HepG2 (cell line): ENCODE measurements at regions not wholly inside any gene's neighbourhood (a gene's known extent, or its start where the extent isn't known, plus 50 kb on each side); places are given as distances from the start of the nearest gene placed in this dataset.

Experiments used
- ATAC-seq: fragments of 200-7000 bp; cut with Tn5 transposase; 3 replicates; pipeline ENCODE4 v1.9.1; 2020; ENCODE audit warnings: mild to moderate bottlenecking, moderate library complexity
- BruUV-seq: library from RNA; stranded (reverse); fragments of 400-500 nt; replicated peaks from 2 replicates; lab custom pipeline; 2021; lab: Mats Ljungman, UMichigan
- CTCF ChIA-PET: fragments of 300-600 bp; formaldehyde crosslinking; extraction: SDS; loops from one replicate; lab custom pipeline; 2021; ENCODE audit warnings: low total read pairs, inconsistent platforms, low intra/inter-chr PET ratio; lab: Yijun Ruan, JAX
- POLR2A ChIA-PET: fragments of 350-600 bp; sonication (Branson Sonifier 250); formaldehyde crosslinking; loops from one replicate; lab custom pipeline; 2020; ENCODE audit warnings: antibody characterized with exemption, inconsistent platforms; lab: Yijun Ruan, JAX
- DNase-seq: peaks from one replicate; pipeline ENCODE4 v3.0.0-alpha.2; 2015; ENCODE audit warnings: low spot score
- FAIRE-seq: peaks from 3 replicates; lab custom pipeline; 2011; peaks lifted over from hg19 to GRCh38; lab: Jason Lieb, UNC
- H2AFZ ChIP-seq: one replicate; pipeline ENCODE4 v1.6.1; 2011; ENCODE audit warnings: low read length, inconsistent platforms
- H3K27ac ChIP-seq: fragments of 300-600 bp; 3 replicates; pipeline ENCODE4 v1.8.0; 2011; ENCODE audit warnings: mixed run types, mild to moderate bottlenecking, mixed read lengths, low read length, inconsistent platforms; ENCODE audit not compliant: insufficient read depth; ENCODE audit errors: extremely low read length
- H3K27me3 ChIP-seq, 2 experiments: fragments of 200-600 bp in 1 of 2; 2 replicates in 1 of 2; 3 replicates in 1 of 2; pipeline versions ENCODE4 v1.6.0 to v1.8.0; 2011; ENCODE audit warnings: low read length in 2 of 2, mild to moderate bottlenecking in 2 of 2, moderate library complexity in 2 of 2, inconsistent platforms in 1 of 2; ENCODE audit not compliant: insufficient read depth in 2 of 2, control insufficient read depth in 1 of 2
- H3K36me3 ChIP-seq, 2 experiments: fragments of 200-600 bp in 1 of 2; replicated peaks in 1 of 2; 2 replicates in 1 of 2; 3 replicates in 1 of 2; pipeline versions ENCODE4 v1.5.1 to v1.8.0; 2011; ENCODE audit warnings: low read length in 2 of 2, inconsistent platforms in 1 of 2; ENCODE audit not compliant: insufficient read depth in 2 of 2, control insufficient read depth in 1 of 2
- H3K4me1 ChIP-seq: 2 replicates; pipeline ENCODE4 v1.5.1; 2012; ENCODE audit warnings: low read length, inconsistent platforms; ENCODE audit not compliant: insufficient read depth
- H3K4me2 ChIP-seq: 2 replicates; pipeline ENCODE4 v1.6.0; 2011; ENCODE audit warnings: low read depth, low read length, inconsistent platforms
- H3K4me3 ChIP-seq, 3 experiments: fragments of 200-600 bp in 1 of 3; sonication (generic), shearing (Covaris generic) in 1 of 3; replicated peaks in 1 of 3; 2 replicates each; pipeline ENCODE4 v1.5.1; 2011 to 2016; ENCODE audit warnings: low read length in 3 of 3, inconsistent platforms in 2 of 3, low read depth in 2 of 3, mild to moderate bottlenecking in 2 of 3, control low read depth in 1 of 3, mixed read lengths in 1 of 3; ENCODE audit not compliant: insufficient read depth in 1 of 3
- H3K79me2 ChIP-seq: one replicate; pipeline ENCODE4 v1.6.1; 2011; ENCODE audit warnings: low read length, inconsistent platforms; ENCODE audit not compliant: insufficient read depth
- H3K9ac ChIP-seq: 2 replicates; pipeline ENCODE4 v1.6.0; 2011; ENCODE audit warnings: mild to moderate bottlenecking, low read depth, low read length, inconsistent platforms; ENCODE audit not compliant: insufficient read depth
- H3K9me3 ChIP-seq: 2 replicates; pipeline ENCODE4 v1.5.1; 2012; ENCODE audit warnings: mild to moderate bottlenecking, low read length
- H4K20me1 ChIP-seq: 2 replicates; pipeline ENCODE4 v1.6.0; 2011; ENCODE audit warnings: inconsistent platforms, mild to moderate bottlenecking, low read length, moderate library complexity; ENCODE audit not compliant: insufficient read depth
- MED13 ChIP-seq: sonication (generic); formaldehyde crosslinking; IDR thresholded peaks from 2 replicates; pipeline ENCODE4 v1.5.0; 2020; ENCODE audit warnings: missing genetic modification reagents
- NCOA2 ChIP-seq: sonication (generic); formaldehyde crosslinking; IDR thresholded peaks from 2 replicates; pipeline ENCODE4 v1.8.0; 2022; ENCODE audit warnings: inconsistent platforms
- POLR2G ChIP-seq: fragments of 200-400 bp; formaldehyde crosslinking; IDR thresholded peaks from 2 replicates; pipeline ENCODE4 v1.6.1; 2018; ENCODE audit warnings: mild to moderate bottlenecking, low read depth, low read length, moderate library complexity
- RFX5 ChIP-seq: IDR thresholded peaks from 2 replicates; pipeline ENCODE4 v1.6.1; 2011; ENCODE audit warnings: low read depth, low read length, improper control_type of control experiment
- ZIK1 ChIP-seq: sonication (generic); formaldehyde crosslinking; IDR thresholded peaks from 2 replicates; pipeline ENCODE4 v1.5.0; 2020; ENCODE audit warnings: mild to moderate bottlenecking, low read depth, missing genetic modification reagents, borderline replicate concordance
- ZNF121 ChIP-seq: sonication (generic); formaldehyde crosslinking; IDR thresholded peaks from 2 replicates; pipeline ENCODE4 v1.5.0; 2020; ENCODE audit warnings: mild to moderate bottlenecking, missing genetic modification reagents
- ZNF782 ChIP-seq: sonication (generic); formaldehyde crosslinking; IDR thresholded peaks from 2 replicates; pipeline ENCODE4 v1.4.0; 2020; ENCODE audit warnings: missing genetic modification reagents, mild to moderate bottlenecking, borderline replicate concordance
- WGBS: methylation state at CpG from one replicate; pipeline ENCODE4 v1.1.6; 2017; ENCODE audit warnings: low lambda C conversion rate; 5-methylcytosine and 5-hydroxymethylcytosine counted together
- in situ Hi-C: cut with HindIII; loops from 2 replicates; pipeline ENCODE4 v1.10.0; 2017; ENCODE audit warnings: low pct_unique_long_range_greater_than_20kb; ENCODE audit not compliant: extremely low pct_ligation_motif_present
- intact Hi-C: fragments of 100-400 bp; cut with micrococcal nuclease; formaldehyde crosslinking; loops from one replicate; pipeline ENCODE4 v1.10.0; 2022; ENCODE audit not compliant: unreplicated experiment
- TF ChIP-seq, protein P1 (sequence below): sonication (generic); formaldehyde crosslinking; conservative IDR thresholded peaks from 2 replicates; pipeline ENCODE4 v1.4.0; 2020; ENCODE audit warnings: missing genetic modification reagents
- TF ChIP-seq, protein P2 (sequence below), 2 experiments: sonication (generic) in 1 of 2; formaldehyde crosslinking in 1 of 2; IDR thresholded peaks; 2 replicates each; pipeline versions ENCODE4 v1.5.1 to v1.6.1; 2011 to 2020; ENCODE audit warnings: borderline replicate concordance in 1 of 2, low read depth in 1 of 2, low read length in 1 of 2, mild to moderate bottlenecking in 1 of 2, missing genetic modification reagents in 1 of 2, moderate library complexity in 1 of 2

DNA sequence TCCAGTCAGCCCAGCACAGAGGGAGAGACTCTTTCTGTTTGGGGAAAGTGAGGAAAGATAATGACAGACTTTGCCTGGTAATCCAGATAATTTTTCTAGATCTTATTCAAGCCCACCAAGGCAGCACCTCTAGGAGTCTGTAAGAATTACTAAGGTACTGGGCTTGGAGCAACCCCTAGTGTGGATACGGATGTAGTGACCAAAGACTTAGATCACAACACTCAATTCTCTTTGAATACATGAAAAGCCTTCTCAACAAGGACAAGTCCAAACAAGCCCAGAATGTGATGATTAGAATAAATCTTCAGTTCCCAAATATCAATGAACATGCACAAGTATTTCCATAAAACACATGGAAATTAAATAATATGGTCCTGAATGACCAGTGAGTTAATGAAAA lies 206.9 kb downstream of the MRPL39 start:
- intact Hi-C loops (no loop called here), in situ Hi-C loops (no loop called here)
- H3K4me1 ChIP-seq: no peaks in the 10 kb centered on the region
- no peak for FAIRE-seq
- no peak overlapping the region for H3K27ac ChIP-seq
- no peak overlapping the region for H3K4me3 ChIP-seq
- ATAC-seq: no peak
- H3K9me3 ChIP-seq: peaks cover 45% of the 10 kb centered on the region
- ChIA-PET POLR2A (no interaction called here), CTCF (no interaction called here)
- BruUV-seq: no TSS peak
- TF ChIP-seq, protein P1, sequence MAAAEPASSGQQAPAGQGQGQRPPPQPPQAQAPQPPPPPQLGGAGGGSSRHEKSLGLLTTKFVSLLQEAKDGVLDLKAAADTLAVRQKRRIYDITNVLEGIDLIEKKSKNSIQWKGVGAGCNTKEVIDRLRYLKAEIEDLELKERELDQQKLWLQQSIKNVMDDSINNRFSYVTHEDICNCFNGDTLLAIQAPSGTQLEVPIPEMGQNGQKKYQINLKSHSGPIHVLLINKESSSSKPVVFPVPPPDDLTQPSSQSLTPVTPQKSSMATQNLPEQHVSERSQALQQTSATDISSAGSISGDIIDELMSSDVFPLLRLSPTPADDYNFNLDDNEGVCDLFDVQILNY (CRISPR knock-in tag): no peak
- TF ChIP-seq NCOA2 (CRISPR knock-in tag) (no peak), POLR2G (no peak), RFX5 (no peak), MED13 (no peak), ZIK1 (no peak)
- H3K36me3 ChIP-seq: no peaks in the 10 kb centered on the region
- 50% methylated on average over 1 of the region's 1 CpG for WGBS
- no peak overlapping the region for H3K4me2 ChIP-seq
- no peaks in the 10 kb centered on the region for H3K79me2 ChIP-seq
- H2AFZ ChIP-seq: no peak overlapping the region
- DNase-seq: no peak
- no peak overlapping the region for H3K9ac ChIP-seq
- no peaks in the 10 kb centered on the region for H3K27me3 ChIP-seq
- H4K20me1 ChIP-seq: no peaks in the 10 kb centered on the region

DNA sequence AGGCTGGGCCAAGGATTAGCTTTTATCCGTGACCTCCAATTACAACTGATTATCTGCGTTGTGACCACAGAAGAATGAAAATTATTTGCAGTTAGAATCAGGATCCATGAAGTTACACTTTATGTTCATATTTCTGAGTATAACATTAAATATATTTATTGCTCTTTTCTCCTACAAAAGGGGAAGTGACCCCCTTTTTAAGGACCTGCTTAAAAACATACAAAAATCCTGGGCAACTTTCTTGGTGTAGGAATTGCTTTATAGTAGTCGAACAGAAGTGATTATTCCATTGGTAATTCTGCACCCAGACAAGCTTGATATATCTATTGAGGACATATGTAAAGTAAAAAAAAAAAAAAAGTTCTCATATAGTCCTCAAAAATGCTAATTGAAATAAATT lies 208.7 kb downstream of the MRPL39 start:
- Histone ChIP-seq H3K79me2 (no peaks in the 10 kb centered on the region), H3K27ac (no peak overlapping the region), H3K4me3 (no peak overlapping the region), H3K4me2 (no peak overlapping the region), H3K9ac (no peak overlapping the region), H3K36me3 (no peaks in the 10 kb centered on the region), H4K20me1 (no peaks in the 10 kb centered on the region), H3K4me1 (no peaks in the 10 kb centered on the region)
- ATAC-seq: no peak
- CTCF ChIA-PET: no interaction called here
- POLR2A ChIA-PET: no interaction called here
- in situ Hi-C loops: no loop called here
- TF ChIP-seq, protein P2, sequence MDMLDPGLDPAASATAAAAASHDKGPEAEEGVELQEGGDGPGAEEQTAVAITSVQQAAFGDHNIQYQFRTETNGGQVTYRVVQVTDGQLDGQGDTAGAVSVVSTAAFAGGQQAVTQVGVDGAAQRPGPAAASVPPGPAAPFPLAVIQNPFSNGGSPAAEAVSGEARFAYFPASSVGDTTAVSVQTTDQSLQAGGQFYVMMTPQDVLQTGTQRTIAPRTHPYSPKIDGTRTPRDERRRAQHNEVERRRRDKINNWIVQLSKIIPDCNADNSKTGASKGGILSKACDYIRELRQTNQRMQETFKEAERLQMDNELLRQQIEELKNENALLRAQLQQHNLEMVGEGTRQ (IDR thresholded peaks at IDR 0.05; ENCODE audit: low read depth, low read length): no peak
- TF ChIP-seq, protein P2 (CRISPR knock-in tag; IDR thresholded peaks at IDR 0.05; ENCODE audit: borderline replicate concordance): no peak
- no peak for TF ChIP-seq ZNF121 (CRISPR knock-in tag)
- TF ChIP-seq ZNF782 (CRISPR knock-in tag): no peak
- TF ChIP-seq, all 625 proteins: peak for 0
- 4% methylated on average over 3 of the region's 3 CpGs for WGBS
- H3K9me3 ChIP-seq: peaks cover 38% of the 10 kb centered on the region
- intact Hi-C loops: no loop called here
- DNase-seq (no peak), FAIRE-seq (no peak)
- H3K27me3 ChIP-seq: no peaks in the 10 kb centered on the region
- H2AFZ ChIP-seq: no peak overlapping the region
- no TSS peak for BruUV-seq
